H1 (cell line): ENCODE measurements at regions not wholly inside any gene's neighbourhood (a gene's known extent, or its start where the extent isn't known, plus 50 kb on each side); places are given as distances from the start of the nearest gene placed in this dataset.

Experiments
- FOSL1 ChIP-seq: IDR thresholded peaks from 2 replicates; pipeline ENCODE4 v1.6.1; 2011; ENCODE audit warnings: mild to moderate bottlenecking, low read depth, low read length, moderate library complexity; ENCODE audit not compliant: insufficient read depth
- HDAC2 ChIP-seq, 2 experiments: fragments of 300-600 bp in 1 of 2; sonication (generic) in 1 of 2; IDR thresholded peaks; 2 replicates each; pipeline ENCODE4 v1.6.1; 2011 to 2012; ENCODE audit warnings: low read depth in 2 of 2, low read length in 2 of 2, mild to moderate bottlenecking in 2 of 2, moderate library complexity in 2 of 2, borderline replicate concordance in 1 of 2, inconsistent platforms in 1 of 2
- MAFK ChIP-seq: IDR thresholded peaks from 2 replicates; pipeline ENCODE4 v1.6.1; 2012; ENCODE audit warnings: low read depth, mild to moderate bottlenecking, improper control_type of control experiment, low read length
- POLR2A ChIP-seq, 2 experiments: IDR thresholded peaks; 1 replicate in 1 of 2; 2 replicates in 1 of 2; pipeline ENCODE4 v1.6.1; 2011; ENCODE audit warnings: low read depth in 2 of 2, low read length in 2 of 2, mild to moderate bottlenecking in 2 of 2; ENCODE audit errors: control extremely low read depth in 1 of 2
- RFX5 ChIP-seq: IDR thresholded peaks from 2 replicates; pipeline ENCODE4 v1.6.1; 2011; ENCODE audit warnings: low read depth, low read length, improper control_type of control experiment, borderline replicate concordance
- RNF2 ChIP-seq: fragments of 200-900, 300-1000 bp; sonication (generic); IDR thresholded peaks from 2 replicates; pipeline ENCODE4 v1.7.1; 2016; ENCODE audit warnings: borderline replicate concordance, low read depth, mild to moderate bottlenecking, antibody characterized with exemption, low read length; ENCODE audit not compliant: poor library complexity, severe bottlenecking; ENCODE audit errors: missing control alignments
- RXRA ChIP-seq: IDR thresholded peaks from 2 replicates; pipeline ENCODE4 v1.6.1; 2011; ENCODE audit warnings: low read depth, mild to moderate bottlenecking, low read length, moderate library complexity; ENCODE audit not compliant: insufficient read depth
- TCF12 ChIP-seq: IDR thresholded peaks from 2 replicates; pipeline ENCODE4 v1.6.1; 2011; ENCODE audit warnings: low read depth, mild to moderate bottlenecking, low read length
- TF ChIP-seq, protein P1 (sequence below), 3 experiments: IDR thresholded peaks; 1 replicate in 2 of 3; 2 replicates in 1 of 3; pipeline versions ENCODE4 v1.5.1 to v1.6.1; 2011; ENCODE audit warnings: low read length in 3 of 3, mild to moderate bottlenecking in 3 of 3, inconsistent platforms in 2 of 3, low read depth in 1 of 3, moderate library complexity in 1 of 3; ENCODE audit not compliant: insufficient read depth in 1 of 3; ENCODE audit errors: control extremely low read depth in 1 of 3
- TF ChIP-seq, protein P2 (sequence below): IDR thresholded peaks from 2 replicates; pipeline ENCODE4 v1.6.1; 2012; ENCODE audit warnings: low read length, inconsistent platforms

DNA sequence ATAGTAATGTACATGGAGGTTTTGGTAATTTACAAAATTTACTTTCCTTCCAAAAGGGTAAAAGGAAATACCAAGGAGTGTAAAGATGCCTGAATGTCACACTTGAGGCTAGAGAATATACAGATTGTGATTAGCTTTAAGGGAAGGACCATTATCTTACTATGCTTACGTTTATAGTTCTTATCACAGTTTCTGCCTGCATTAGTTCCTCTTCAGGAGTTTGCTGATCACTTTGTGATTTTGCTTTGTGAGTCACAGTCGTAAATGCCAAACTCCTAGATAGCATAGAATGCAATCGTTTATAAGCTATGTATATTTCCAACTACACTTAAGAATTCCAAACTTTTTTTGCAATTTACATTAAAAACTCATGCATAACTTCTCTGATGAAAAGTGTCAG is 1034.6 kb downstream of the DIPK2A start:
- no peak for TF ChIP-seq FOSL1
- no peak for TF ChIP-seq POLR2A (IDR thresholded peaks at IDR 0.05; ENCODE audit: control extremely low read depth in 1 of 2, low read depth in 2 of 2, low read length in 2 of 2)
- TF ChIP-seq, protein P1, sequence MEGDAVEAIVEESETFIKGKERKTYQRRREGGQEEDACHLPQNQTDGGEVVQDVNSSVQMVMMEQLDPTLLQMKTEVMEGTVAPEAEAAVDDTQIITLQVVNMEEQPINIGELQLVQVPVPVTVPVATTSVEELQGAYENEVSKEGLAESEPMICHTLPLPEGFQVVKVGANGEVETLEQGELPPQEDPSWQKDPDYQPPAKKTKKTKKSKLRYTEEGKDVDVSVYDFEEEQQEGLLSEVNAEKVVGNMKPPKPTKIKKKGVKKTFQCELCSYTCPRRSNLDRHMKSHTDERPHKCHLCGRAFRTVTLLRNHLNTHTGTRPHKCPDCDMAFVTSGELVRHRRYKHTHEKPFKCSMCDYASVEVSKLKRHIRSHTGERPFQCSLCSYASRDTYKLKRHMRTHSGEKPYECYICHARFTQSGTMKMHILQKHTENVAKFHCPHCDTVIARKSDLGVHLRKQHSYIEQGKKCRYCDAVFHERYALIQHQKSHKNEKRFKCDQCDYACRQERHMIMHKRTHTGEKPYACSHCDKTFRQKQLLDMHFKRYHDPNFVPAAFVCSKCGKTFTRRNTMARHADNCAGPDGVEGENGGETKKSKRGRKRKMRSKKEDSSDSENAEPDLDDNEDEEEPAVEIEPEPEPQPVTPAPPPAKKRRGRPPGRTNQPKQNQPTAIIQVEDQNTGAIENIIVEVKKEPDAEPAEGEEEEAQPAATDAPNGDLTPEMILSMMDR (IDR thresholded peaks at IDR 0.05; ENCODE audit: control extremely low read depth in 1 of 3, insufficient read depth in 1 of 3, low read depth in 1 of 3, low read length in 3 of 3), result no peak
- TF ChIP-seq, protein P2, sequence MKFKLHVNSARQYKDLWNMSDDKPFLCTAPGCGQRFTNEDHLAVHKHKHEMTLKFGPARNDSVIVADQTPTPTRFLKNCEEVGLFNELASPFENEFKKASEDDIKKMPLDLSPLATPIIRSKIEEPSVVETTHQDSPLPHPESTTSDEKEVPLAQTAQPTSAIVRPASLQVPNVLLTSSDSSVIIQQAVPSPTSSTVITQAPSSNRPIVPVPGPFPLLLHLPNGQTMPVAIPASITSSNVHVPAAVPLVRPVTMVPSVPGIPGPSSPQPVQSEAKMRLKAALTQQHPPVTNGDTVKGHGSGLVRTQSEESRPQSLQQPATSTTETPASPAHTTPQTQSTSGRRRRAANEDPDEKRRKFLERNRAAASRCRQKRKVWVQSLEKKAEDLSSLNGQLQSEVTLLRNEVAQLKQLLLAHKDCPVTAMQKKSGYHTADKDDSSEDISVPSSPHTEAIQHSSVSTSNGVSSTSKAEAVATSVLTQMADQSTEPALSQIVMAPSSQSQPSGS, result no peak
- no peak for TF ChIP-seq RFX5
- TF ChIP-seq TCF12, result no peak
- no peak for TF ChIP-seq RXRA
- no peak for TF ChIP-seq MAFK
- no peak for TF ChIP-seq HDAC2 (IDR thresholded peaks at IDR 0.05; ENCODE audit: borderline replicate concordance in 1 of 2, low read depth in 2 of 2, low read length in 2 of 2)
- no peak for TF ChIP-seq RNF2
